ENCODE measurements at regions not wholly inside any gene's neighbourhood (a gene's known extent, or its start where the extent isn't known, plus 50 kb on each side); places are given as distances from the start of the nearest gene placed in this dataset.

DNA sequence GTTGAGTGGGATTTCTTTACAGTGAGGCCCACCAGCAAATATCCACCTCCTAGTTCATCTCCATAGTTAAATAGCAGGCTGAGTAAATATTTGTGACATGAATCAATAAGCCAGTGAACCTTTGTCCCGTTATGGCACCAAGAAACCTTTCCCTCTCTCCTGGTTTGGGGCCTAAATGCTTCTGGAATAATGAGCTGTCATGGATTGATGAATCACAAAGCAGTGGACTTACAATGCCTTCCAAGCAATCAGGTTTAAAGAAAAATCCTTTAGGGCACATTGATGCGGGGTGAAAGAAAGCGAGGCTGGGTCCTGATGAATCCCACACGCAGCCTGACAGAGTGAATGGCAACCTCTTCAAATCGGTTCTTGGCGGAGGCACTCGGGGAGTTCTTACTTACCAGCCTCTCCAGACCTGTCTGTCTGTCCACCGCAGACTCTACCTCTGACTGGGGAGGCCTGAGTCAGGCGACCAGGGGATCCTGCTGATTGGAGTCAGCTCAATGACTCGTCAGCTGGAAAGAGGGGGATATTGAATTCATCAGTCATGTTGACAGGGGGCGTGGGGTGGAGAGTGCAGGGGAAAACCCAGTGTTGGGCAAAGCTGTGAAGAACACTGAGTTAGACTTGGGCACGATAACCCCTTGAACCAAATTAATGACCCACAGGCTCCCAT, 247.3 kb downstream of the PLPP3 start (continued):
- TF ChIP-seq, protein P1, sequence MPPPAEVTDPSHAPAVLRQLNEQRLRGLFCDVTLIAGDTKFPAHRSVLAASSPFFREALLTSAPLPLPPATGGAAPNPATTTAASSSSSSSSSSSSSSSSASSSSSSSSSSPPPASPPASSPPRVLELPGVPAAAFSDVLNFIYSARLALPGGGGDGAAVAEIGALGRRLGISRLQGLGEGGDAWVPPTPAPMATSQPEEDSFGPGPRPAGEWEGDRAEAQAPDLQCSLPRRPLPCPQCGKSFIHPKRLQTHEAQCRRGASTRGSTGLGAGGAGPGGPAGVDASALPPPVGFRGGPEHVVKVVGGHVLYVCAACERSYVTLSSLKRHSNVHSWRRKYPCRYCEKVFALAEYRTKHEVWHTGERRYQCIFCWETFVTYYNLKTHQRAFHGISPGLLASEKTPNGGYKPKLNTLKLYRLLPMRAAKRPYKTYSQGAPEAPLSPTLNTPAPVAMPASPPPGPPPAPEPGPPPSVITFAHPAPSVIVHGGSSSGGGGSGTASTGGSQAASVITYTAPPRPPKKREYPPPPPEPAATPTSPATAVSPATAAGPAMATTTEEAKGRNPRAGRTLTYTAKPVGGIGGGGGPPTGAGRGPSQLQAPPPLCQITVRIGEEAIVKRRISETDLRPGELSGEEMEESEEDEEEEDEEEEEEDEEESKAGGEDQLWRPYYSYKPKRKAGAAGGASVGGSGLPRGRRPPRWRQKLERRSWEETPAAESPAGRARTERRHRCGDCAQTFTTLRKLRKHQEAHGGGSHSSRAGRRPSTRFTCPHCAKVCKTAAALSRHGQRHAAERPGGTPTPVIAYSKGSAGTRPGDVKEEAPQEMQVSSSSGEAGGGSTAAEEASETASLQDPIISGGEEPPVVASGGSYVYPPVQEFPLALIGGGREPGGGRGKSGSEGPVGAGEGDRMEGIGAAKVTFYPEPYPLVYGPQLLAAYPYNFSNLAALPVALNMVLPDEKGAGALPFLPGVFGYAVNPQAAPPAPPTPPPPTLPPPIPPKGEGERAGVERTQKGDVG (CRISPR knock-in tag; IDR thresholded peaks at IDR 0.05; ENCODE audit: borderline replicate concordance) = 0 out of 2 replicates have a peak, but pooled peaks have one; percentile 27
- TF ChIP-seq, protein P2, sequence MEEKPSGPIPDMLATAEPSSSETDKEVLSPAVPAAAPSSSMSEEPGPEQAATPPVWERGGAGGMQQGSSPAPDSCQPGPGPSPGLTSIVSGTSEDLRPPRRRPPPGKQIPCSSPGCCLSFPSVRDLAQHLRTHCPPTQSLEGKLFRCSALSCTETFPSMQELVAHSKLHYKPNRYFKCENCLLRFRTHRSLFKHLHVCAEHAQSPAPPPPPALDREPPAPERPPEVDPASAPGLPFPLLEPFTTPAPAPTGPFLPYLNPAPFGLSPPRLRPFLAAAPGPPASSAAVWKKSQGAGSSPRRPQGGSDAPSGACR (CRISPR knock-in tag; IDR thresholded peaks at IDR 0.05) = no peak
- TF ChIP-seq TOPORS (CRISPR knock-in tag; IDR thresholded peaks at IDR 0.05) (no peak), MAZ (IDR thresholded peaks at IDR 0.05; ENCODE audit: borderline replicate concordance, low read depth, low read length) (no peak), MAZ (CRISPR knock-in tag; IDR thresholded peaks at IDR 0.05; ENCODE audit: low read depth) (no peak), RFXAP (CRISPR knock-in tag; IDR thresholded peaks at IDR 0.05; ENCODE audit: borderline replicate concordance) (no peak), HNRNPUL1 (IDR thresholded peaks at IDR 0.05; ENCODE audit: low read depth, low read length) (no peak), ZFYVE20 (CRISPR knock-in tag; IDR thresholded peaks at IDR 0.05; ENCODE audit: borderline replicate concordance, low read depth) (no peak), MIXL1 (CRISPR knock-in tag; IDR thresholded peaks at IDR 0.05) (peak; percentile 85), TP53 (CRISPR knock-in tag; conservative IDR thresholded peaks at IDR 0.05) (no peak), THAP7 (CRISPR knock-in tag; IDR thresholded peaks at IDR 0.05) (no peak), DMTF1 (CRISPR knock-in tag; IDR thresholded peaks at IDR 0.05) (no peak), GLI4 (CRISPR knock-in tag; IDR thresholded peaks at IDR 0.05; ENCODE audit: borderline replicate concordance) (no peak), ZNF761 (CRISPR knock-in tag; conservative IDR thresholded peaks at IDR 0.05) (no peak), PPARG (CRISPR knock-in tag; conservative IDR thresholded peaks at IDR 0.05) (peak; percentile 90)
- TF ChIP-seq, protein P3, sequence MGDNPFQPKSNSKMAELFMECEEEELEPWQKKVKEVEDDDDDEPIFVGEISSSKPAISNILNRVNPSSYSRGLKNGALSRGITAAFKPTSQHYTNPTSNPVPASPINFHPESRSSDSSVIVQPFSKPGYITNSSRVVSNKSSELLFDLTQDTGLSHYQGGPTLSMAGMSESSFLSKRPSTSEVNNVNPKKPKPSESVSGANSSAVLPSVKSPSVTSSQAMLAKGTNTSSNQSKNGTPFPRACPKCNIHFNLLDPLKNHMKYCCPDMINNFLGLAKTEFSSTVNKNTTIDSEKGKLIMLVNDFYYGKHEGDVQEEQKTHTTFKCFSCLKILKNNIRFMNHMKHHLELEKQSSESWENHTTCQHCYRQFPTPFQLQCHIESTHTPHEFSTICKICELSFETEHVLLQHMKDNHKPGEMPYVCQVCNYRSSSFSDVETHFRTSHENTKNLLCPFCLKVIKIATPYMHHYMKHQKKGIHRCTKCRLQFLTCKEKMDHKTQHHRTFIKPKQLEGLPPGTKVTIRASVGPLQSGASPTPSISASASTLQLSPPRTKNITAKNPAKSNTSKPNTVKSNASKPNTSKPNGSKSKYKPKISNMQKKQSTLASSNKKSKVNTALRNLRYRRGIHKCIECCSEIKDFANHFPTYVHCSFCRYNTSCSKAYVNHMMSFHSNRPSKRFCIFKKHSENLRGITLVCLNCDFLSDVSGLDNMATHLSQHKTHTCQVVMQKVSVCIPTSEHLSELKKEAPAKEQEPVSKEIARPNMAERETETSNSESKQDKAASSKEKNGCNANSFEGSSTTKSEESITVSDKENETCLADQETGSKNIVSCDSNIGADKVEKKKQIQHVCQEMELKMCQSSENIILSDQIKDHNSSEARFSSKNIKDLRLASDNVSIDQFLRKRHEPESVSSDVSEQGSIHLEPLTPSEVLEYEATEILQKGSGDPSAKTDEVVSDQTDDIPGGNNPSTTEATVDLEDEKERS (CRISPR knock-in tag; IDR thresholded peaks at IDR 0.05) = 0 out of 2 replicates have a peak, but pooled peaks have one; percentile 21
- TF ChIP-seq, protein P4, sequence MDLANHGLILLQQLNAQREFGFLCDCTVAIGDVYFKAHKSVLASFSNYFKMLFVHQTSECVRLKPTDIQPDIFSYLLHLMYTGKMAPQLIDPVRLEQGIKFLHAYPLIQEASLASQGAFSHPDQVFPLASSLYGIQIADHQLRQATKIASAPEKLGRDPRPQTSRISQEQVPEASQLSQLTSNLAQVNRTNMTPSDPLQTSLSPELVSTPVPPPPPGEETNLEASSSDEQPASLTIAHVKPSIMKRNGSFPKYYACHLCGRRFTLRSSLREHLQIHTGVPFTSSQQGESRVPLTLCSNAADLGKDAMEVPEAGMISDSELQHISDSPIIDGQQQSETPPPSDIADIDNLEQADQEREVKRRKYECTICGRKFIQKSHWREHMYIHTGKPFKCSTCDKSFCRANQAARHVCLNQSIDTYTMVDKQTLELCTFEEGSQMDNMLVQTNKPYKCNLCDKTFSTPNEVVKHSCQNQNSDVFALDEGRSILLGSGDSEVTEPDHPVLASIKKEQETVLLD (CRISPR knock-in tag; IDR thresholded peaks at IDR 0.05; ENCODE audit: low read depth) = no peak
